HG02798 (cell line): ENCODE measurements at regions not wholly inside any gene's neighbourhood (a gene's known extent, or its start where the extent isn't known, plus 50 kb on each side); places are given as distances from the start of the nearest gene placed in this dataset.
A peak's percentile ranks its signal among the peaks of the same experiment; 100 is the strongest.
"Not testable (repeated sequence)": the region's sequence is repeated elsewhere in the genome, so short reads cannot be mapped to it uniquely, and the experiment has no call there.

Source experiments
- ATAC-seq: cut with Tn5 transposase; IDR thresholded peaks from one replicate; pipeline ENCODE4 v1.9.1; 2021; ENCODE audit warnings: mild to moderate bottlenecking; ENCODE audit not compliant: unreplicated experiment, poor library complexity

- ATAC-seq, result no peak
These were observed 157.0 kb upstream of the DEPDC1 start for GRCh38 chr1:68653882-68654281.

GRCh38 chr1:68673771-68674170 is 176.9 kb upstream of the DEPDC1 start:
- no peak for ATAC-seq

- no peak for ATAC-seq
These were observed 178.5 kb upstream of the DEPDC1 start for GRCh38 chr1:68675336-68675735.

- no peak for ATAC-seq
These were observed 180.9 kb upstream of the DEPDC1 start for GRCh38 chr1:68677684-68678351.

- no peak for ATAC-seq
These were observed 199.3 kb upstream of the DEPDC1 start for GRCh38 chr1:68696221-68696620.

- no peak for ATAC-seq
These were observed 207.1 kb upstream of the DEPDC1 start for GRCh38 chr1:68703921-68704354.

GRCh38 chr1:68704800-68705443 is 208.0 kb upstream of the DEPDC1 start:
- ATAC-seq, result no peak

- no peak for ATAC-seq
These were observed 208.6 kb upstream of the DEPDC1 start for GRCh38 chr1:68705466-68705865.

GRCh38 chr1:68706639-68707317 is 209.9 kb upstream of the DEPDC1 start:
- peak; percentile 34 for ATAC-seq

- no peak for ATAC-seq
These were observed 220.4 kb upstream of the DEPDC1 start for GRCh38 chr1:68717330-68717729.

- no peak for ATAC-seq
These were observed 223.6 kb upstream of the DEPDC1 start for GRCh38 chr1:68720476-68720875.

GRCh38 chr1:68723791-68724190 is 226.9 kb upstream of the DEPDC1 start:
- ATAC-seq, result no peak

GRCh38 chr1:68725001-68725752 is 228.3 kb upstream of the DEPDC1 start:
- no peak for ATAC-seq

- ATAC-seq, result not testable (repeated sequence)
These were observed 242.6 kb upstream of the DEPDC1 start for GRCh38 chr1:68739486-68739885.

GRCh38 chr1:68745011-68745410 is 248.1 kb upstream of the DEPDC1 start:
- ATAC-seq, result no peak

GRCh38 chr1:68745451-68745850 is 248.6 kb upstream of the DEPDC1 start:
- no peak for ATAC-seq

GRCh38 chr1:68746378-68746777 is 249.5 kb upstream of the DEPDC1 start:
- no peak for ATAC-seq

GRCh38 chr1:68751723-68752122 is 254.8 kb upstream of the DEPDC1 start:
- no peak for ATAC-seq

- no peak for ATAC-seq
These were observed 261.9 kb upstream of the DEPDC1 start for GRCh38 chr1:68758666-68759209.

- no peak for ATAC-seq
These were observed 271.1 kb upstream of the DEPDC1 start for GRCh38 chr1:68767941-68768340.

GRCh38 chr1:68770817-68771216 is 273.9 kb upstream of the DEPDC1 start:
- ATAC-seq, result no peak
